AG04450 (cell line): ENCODE measurements at regions not wholly inside any gene's neighbourhood (a gene's known extent, or its start where the extent isn't known, plus 50 kb on each side); places are given as distances from the start of the nearest gene placed in this dataset.

Experiments
- CTCF ChIA-PET: fragments of 300-600, 350-600 bp; formaldehyde crosslinking; extraction: SDS; loops from one replicate; lab custom pipeline; 2022; ENCODE audit warnings: antibody characterized with exemption, inconsistent platforms; lab: Charles Lee
- POLR2A ChIA-PET: fragments of 350-600 bp; formaldehyde crosslinking; extraction: SDS; loops from one replicate; lab custom pipeline; 2021; ENCODE audit warnings: antibody characterized with exemption, inconsistent platforms; lab: Yijun Ruan, JAX
- DNase-seq: peaks from one replicate; pipeline ENCODE4 v3.0.0-alpha.2; 2011; ENCODE audit warnings: low read depth, low spot score
- H3K27ac ChIP-seq: one replicate; pipeline ENCODE4 v1.5.1; 2012; ENCODE audit warnings: low read depth, low read length, control low read depth
- H3K27me3 ChIP-seq: one replicate; pipeline ENCODE4 v1.6.0; 2012; ENCODE audit warnings: low read length; ENCODE audit not compliant: control insufficient read depth, insufficient read depth
- H3K4me3 ChIP-seq: 2 replicates; pipeline ENCODE4 v1.5.1; 2011; ENCODE audit warnings: mild to moderate bottlenecking, low read depth, low read length, control low read depth
- H3K9me3 ChIP-seq: 2 replicates; pipeline ENCODE4 v1.5.1; 2012; ENCODE audit warnings: low read length; ENCODE audit not compliant: control insufficient read depth, insufficient read depth
- TF ChIP-seq, protein P1 (sequence below): IDR thresholded peaks from 2 replicates; pipeline ENCODE4 v1.5.1; 2011; ENCODE audit warnings: low read depth, low read length, control low read depth, inconsistent platforms

- Histone ChIP-seq H3K27me3 (no peaks in the 10 kb centered on the region), H3K4me3 (no peak overlapping the region), H3K9me3 (no peaks in the 10 kb centered on the region), H3K27ac (no peak overlapping the region)
- TF ChIP-seq, protein P1, sequence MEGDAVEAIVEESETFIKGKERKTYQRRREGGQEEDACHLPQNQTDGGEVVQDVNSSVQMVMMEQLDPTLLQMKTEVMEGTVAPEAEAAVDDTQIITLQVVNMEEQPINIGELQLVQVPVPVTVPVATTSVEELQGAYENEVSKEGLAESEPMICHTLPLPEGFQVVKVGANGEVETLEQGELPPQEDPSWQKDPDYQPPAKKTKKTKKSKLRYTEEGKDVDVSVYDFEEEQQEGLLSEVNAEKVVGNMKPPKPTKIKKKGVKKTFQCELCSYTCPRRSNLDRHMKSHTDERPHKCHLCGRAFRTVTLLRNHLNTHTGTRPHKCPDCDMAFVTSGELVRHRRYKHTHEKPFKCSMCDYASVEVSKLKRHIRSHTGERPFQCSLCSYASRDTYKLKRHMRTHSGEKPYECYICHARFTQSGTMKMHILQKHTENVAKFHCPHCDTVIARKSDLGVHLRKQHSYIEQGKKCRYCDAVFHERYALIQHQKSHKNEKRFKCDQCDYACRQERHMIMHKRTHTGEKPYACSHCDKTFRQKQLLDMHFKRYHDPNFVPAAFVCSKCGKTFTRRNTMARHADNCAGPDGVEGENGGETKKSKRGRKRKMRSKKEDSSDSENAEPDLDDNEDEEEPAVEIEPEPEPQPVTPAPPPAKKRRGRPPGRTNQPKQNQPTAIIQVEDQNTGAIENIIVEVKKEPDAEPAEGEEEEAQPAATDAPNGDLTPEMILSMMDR = no peak
- POLR2A ChIA-PET = no interaction called here
- DNase-seq = no peak
- CTCF ChIA-PET = no interaction called here
Measured at GRCh38 chr11:91396236-91397133, 828.1 kb upstream of the FAT3 start.

GRCh38 chr11:91394727-91395414 is 829.7 kb upstream of the FAT3 start:
- Histone ChIP-seq H3K27ac (no peak overlapping the region), H3K4me3 (no peak overlapping the region), H3K9me3 (no peaks in the 10 kb centered on the region), H3K27me3 (no peaks in the 10 kb centered on the region)
- CTCF ChIA-PET = no interaction called here
- TF ChIP-seq, protein P1 = no peak
- no peak for DNase-seq
- POLR2A ChIA-PET = no interaction called here

DNA sequence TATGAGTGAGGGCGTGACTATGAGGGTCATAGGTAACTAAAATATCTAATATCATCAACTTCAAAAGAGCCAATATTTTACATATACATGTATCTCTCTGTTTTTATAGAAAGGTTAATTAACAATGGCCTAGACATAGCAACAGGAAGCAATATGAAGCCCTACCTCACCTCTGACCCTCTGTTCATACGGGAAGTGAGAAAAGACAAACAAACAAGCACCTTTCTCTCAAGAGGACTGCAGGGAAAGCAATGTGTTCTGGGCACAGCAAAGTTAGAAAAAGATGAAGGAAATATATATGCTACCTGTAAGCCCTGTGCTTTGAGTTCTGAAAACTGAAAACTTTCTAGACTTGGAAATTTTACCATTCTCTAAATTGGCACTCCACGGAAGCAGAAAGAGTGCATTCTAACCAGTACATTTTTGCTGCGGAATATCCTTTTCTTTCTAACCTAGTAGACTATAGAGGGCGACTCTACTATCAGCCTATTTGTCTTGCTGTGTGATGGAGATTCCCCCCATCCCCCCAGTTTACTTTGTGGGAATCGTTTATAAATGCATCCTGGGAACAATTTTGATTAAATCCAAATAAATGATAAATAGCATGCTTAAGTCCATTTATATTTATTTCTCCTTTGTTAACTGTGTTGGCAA is 830.4 kb upstream of the FAT3 start:
- CTCF ChIA-PET = no interaction called here
- Histone ChIP-seq H3K4me3 (no peak overlapping the region), H3K27ac (no peak overlapping the region), H3K27me3 (no peaks in the 10 kb centered on the region), H3K9me3 (no peaks in the 10 kb centered on the region)
- no peak for DNase-seq
- TF ChIP-seq, protein P1 = no peak
- POLR2A ChIA-PET = no interaction called here

DNA sequence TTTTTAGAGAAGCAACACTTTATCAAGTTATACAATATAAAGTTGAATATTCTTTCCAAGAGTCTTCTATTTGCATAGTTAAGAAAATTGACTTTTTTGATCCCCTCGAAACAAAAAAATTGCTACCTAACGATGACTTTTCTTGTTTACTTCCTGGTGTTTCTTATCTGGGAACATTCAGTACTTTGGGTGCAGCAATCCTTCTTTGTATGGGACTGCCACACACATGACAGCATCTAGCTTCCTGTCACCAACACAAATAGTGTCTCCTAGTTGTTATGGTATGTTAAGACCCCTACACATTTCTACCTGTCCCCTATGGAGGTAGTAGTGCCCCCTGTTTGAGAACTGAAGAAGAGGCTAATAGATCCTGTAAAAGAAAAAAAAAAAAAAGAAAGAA is 841.7 kb upstream of the FAT3 start:
- no peaks in the 10 kb centered on the region for H3K27me3 ChIP-seq
- TF ChIP-seq, protein P1 = no peak
- CTCF ChIA-PET = no interaction called here
- H3K4me3 ChIP-seq = no peak overlapping the region
- no peaks in the 10 kb centered on the region for H3K9me3 ChIP-seq
- POLR2A ChIA-PET = no interaction called here
- H3K27ac ChIP-seq = no peak overlapping the region
- DNase-seq = no peak
